Activated CD4-positive, alpha-beta T cell treated with anti-CD3 and anti-CD28 coated beads for 1 hour (primary cell): ENCODE measurements at regions not wholly inside any gene's neighbourhood (a gene's known extent, or its start where the extent isn't known, plus 50 kb on each side); places are given as distances from the start of the nearest gene placed in this dataset.

Experiments
- DNase-seq: peaks from one replicate; pipeline ENCODE4 v3.0.0-alpha.2; 2020

DNA sequence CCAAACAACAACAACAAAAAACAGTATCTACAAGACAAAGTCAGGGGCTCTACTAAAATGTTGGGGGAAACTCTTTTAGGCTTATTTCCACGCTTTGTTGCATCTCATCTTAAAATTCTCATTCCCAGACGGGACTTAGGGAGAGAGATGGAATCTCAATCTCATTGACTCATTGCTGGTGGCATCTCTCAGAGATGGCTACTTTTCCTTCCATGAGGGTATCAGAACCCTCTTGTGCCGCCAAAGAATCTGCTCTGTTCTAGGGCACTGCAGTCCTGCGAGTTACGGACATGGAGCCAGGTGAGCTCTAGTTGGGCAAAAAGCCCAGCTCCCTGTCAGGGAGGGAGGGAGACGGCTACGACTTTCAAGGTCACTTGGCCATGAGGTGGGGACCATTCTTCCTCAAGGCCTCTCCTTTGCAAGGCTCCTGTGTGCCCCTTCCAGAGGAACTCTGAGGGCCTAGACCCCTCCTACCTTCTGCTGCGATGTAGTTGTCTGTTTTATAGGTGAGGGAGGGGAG is 68.0 kb downstream of the MYCN start:
- no peak for DNase-seq

DNA sequence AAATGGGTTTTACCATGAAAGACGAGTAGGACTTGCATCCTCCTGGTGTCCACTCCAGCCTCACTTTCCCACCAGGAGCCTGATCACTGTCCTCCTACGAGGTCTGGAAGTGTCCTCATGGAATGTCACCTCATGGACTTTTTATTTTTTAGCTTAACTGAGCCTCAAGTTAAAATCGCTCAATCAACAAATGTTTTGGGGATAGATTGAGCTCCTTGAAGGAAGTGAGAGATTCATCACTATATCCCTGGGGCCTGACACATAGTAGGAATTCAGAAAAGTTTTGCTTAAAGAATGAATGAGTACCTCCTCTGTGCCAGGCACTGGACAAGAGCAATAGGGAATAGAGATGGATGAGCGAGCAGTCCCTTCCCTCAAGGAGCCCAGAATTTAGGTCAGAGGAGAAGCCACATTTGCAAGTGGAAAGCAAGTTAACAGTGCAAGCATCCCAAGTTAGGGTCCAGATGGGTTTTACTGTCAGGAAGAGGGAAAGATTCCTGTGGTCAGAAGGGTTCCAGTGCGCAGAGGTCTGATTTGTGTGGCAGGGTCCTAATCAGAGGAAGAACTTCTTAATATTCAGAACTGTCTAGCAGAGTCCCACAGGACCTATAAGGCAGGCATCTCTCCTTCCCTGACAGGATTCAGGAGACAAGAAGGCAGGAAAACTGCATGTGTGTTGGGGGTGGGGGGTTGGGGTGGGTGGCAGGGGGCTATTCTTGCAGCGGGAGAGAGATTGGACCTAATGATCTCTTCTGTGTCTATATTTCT is 67.0 kb downstream of the MYCN start:
- no peak for DNase-seq

DNA sequence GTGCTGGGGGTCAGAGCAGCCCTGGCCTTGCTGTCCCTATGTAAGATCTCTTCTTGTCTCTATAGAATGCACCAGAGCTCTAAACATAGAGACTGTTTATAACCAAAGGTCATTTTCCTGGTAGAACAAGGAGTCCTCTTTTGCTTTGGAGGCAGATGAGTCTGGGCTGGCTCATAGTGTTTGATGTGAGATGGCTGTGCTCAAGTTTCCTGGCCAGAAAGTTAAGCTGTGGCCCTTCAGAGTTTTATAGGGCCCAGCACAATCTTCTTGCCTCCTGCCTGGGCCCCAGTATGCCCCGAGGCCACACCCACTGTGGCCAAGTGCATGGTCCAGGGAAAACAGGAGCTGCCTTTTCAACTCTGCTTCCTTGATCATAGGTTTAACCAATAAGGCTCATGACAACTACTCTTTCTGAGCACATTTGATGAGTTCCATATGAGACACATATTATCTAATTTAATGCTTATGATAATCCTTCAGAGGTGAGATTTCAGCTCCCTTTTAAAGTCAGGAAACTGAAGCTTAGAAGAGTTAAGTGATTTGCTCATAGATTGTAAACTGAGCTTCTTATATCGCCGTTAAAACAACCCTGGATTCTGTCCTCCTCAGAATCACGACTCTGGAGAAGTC is 66.3 kb downstream of the MYCN start:
- no peak for DNase-seq

DNA sequence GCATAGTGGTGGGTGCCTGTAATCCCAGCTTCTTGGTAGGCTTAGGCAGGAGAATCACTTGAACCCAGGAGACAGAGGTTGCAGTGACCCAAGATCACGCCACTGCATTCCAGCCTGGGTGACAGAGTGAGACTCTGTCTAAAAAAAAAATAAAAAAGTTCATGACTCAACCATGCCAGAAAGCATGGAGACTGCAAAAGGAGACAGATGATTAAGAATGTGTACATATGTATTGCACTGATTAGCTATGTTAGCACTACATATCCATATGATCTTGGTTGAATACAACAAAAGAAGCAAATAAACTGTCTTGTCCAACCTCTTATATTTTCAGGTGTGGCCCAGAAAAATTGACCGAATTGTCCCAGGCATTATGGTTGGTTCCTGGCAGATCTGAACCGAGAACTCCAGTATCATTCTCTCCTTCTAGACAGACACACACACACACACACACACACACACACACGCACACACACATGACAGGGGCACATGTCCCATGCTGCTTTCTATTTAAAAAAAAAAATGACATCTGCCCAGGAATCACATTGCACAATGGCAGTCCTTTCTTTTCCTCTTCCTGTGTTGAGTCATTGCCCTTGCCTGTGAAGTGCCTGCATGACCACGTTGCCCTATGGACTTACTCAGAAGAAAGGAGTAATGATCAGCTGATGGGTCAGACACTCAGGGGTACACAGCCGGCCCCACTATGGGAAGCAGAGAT is 65.6 kb downstream of the MYCN start:
- no peak for DNase-seq

DNA sequence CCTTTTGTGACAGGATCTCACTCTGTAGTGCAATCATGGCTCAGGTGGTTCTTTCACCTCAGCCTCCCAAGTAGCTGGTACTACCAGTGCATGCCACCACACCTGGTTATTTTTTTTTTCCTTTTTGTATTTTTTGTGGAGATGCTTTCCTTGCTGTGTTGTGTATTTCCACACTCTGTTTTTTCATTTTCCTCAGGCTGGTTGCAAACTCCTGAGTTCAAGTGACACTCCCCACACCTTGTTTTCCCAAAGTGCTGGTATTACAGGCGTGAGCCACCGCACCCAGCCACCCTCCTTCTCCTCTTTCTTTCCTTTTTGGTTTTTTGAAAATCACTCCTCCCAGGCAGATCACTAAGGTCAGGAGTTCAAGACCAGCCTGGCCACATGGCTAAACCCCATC is 65.0 kb downstream of the MYCN start:
- DNase-seq: no peak

DNA sequence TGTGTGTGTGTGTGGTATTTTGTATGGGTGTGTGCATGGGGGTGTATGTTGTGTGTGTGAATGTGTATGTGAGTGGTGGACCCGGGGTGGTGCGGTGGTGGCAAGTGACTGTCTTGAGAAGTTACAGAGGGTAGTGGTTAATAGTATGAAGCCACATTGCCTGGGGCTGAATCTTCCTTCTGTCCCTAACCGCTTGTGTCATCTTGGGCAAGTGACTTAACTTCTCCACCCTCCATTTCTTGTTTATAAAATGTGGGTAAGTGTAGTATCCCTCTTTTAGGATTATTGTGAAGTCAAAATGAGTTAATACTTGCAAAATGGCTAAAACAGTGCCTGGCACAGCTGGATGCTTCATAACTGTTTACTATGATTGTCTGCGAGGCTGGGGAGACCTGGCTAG is 63.5 kb downstream of the MYCN start:
- no peak for DNase-seq

DNA sequence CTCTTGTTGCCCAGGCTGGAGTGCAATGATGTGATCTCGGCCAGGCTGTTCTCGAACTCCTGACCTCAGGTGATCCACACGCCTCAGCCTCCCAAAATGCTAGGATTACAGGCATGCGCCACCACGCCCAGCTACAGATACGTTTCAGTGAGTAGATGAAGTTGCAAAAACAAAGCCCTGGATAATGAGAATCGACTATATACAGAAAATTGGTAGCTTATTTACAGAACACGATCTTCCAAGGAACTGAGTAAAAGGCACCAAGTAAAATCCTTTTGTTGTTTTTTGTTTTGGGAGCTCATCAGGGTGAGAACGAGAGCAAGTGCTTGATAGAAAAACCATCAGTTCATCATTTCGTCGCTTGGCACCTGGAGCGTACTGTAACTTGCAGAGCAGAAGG is 62.8 kb downstream of the MYCN start:
- no peak for DNase-seq

DNA sequence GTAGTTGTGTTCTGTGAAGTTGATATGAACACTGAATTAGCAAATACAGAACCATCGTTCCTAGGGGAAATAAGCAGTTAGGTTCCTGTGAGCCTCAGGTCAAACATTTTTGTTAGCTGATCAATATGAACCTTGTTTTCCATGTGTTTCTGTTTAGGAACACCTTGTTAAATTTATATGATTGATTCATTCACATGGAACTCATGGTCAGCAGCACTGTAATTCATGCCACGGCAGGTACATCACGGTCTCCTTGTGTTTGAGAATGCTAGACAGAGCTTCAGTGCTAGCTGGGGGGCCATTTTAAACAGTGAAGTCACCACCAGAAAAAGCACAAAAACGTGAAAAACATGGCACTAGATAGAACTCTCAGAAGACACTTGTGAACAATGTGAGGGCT is 62.2 kb downstream of the MYCN start:
- no peak for DNase-seq

DNA sequence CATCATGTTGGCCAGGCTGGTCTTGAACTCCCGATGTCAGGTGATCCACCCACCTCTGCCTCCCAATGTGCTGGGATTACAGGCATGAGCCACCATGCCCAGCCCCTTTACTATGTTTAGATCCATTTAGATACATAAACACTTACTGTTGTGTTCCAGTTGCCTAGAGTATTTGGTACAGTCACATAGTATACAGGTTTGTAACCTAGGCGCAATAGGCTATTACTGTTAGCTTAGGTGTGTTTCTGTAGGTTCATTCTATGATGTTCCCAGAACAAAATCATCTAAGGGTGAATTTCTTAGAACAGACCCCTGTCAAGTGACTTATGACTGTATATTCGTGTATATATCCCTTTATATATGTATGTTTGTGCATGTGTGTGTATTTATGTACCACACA is 61.8 kb downstream of the MYCN start:
- no peak for DNase-seq

DNA sequence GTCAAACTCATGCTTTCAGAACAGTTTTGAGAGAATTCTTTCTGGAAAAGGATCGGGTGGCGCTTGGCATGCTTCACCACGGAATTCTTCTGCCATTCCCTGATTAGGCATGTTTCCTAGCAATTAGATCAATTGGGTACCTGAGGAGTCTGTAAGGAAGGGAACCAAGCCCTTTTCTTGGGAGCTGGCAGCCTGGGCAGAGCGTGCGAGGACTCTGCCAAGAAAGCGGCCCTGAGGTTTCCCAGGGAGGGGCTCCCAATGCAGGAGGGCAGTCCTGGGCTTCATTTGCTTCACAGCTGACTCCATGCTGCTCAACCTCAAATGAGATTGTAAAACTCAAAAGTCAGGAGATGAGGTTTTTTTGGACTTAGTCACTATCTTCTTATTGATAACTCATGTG is 60.3 kb downstream of the MYCN start:
- DNase-seq: no peak

DNA sequence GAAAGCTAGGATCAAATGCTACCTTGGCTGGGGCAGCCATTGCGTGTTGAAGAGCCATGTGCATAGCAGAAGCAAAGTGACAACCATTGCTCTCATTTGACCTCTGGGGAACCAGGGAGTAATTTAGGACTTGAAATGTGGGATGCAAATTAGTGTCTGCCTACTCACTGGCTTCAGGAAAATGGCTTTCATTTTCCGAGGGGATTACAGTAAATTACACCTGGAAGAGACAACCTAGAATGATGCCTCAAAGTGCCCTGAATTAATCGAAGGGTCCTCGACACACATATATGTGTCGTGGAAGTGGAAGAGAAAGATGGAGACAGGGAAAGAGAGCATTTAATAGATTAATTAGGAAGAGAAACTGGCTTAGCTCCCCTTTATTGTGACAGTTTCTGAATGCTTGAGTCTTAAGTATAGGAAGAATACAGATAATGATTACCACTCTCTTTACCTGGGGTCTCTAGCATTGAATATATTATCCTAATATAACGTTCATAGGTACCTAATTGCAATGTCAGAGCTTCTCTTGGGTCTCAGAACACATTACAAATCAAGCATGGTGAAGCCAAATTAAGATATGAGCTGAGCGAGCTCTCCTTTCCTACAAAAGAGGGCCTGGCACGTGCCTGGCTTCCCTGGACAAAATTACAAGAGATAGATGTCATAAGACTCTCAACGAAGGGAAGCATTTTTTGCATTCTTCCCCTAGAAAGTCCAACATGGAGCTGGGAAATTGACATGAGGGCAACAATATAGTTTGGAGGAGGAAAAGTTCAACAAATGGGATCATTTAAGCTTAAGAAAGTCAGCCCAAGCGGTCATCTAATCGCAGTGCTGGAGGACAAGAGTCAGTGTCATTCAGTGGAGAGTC is 59.5 kb downstream of the MYCN start:
- DNase-seq: no peak

DNA sequence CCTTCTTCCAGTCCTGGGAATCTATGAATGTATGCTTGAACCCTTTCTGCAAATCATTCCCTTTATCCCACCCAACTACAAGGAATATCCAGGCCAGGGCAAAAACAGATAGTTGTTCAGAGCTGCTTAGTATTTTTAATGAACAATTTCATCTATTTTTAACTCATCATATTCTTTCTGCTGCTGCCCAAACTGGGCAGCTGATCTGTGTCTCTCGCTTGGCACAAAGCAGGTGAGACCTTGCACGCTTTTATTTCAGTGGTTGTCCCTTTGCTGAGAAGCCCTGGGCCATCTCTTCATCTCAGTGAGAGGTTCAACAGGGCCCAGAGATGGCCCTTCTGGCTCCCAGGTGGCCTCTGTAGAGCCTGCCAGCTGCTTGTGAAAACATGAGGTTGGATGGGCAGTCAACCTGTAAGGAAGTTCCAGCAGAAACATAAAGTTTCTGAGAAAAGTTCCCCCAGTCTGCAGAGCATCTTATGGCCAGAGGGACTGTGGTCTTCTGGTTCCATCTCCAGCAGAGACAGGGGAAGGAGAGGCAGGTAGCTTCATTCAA is 57.5 kb downstream of the MYCN start:
- no peak for DNase-seq

DNA sequence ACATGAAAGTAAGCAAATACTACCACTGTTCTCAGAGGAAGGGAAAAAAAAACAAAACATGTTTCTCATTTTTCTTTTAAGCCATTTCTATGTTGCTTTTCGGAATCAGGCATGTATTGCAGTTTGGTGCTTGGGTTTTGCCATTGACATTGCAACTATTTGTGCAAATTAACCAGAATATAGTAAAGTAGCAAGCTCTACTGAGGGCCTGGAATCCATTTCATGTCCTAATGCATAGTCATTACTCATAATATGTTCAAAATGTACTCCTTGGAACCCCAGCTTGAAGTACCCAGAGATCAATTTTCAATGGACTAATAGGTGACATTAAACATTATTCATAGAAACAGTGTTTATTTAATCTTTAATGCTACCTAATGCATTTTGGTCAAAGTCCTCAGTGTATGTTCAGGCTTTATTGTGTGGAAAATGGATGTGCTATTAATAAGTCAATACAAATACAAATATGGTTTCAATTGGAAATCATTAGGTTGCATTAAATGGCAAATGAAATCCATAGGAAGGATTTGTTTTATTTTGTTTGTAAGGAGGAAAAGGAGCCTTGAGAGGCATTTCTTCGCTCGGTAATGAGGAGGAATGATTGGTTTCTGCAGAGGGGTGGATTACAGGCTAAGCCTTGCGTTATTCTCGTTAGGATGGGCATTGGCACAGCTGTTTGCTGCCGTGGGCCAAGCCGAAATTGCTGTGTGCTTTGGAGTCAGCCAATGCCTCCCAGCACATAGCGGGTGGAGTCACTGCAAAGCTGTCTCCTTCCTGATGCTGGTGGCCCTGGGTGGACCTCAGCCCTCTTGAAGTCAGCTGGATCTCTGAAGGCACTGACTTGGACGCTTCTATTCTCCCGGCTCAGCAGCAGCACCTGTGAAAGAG is 56.4 kb downstream of the MYCN start:
- no peak for DNase-seq
